ENCODE measurements at regions not wholly inside any gene's neighbourhood (a gene's known extent, or its start where the extent isn't known, plus 50 kb on each side); places are given as distances from the start of the nearest gene placed in this dataset.

- Histone ChIP-seq H4K20me1 (ENCODE audit: insufficient read depth, low read length) (no peaks in the 10 kb centered on the region), H3K9ac (ENCODE audit: low read depth, low read length) (no peak overlapping the region), H2AK9ac (replicated peaks; ENCODE audit: low read depth, low read length, poor library complexity) (no peak overlapping the region), H3K27ac (ENCODE audit: insufficient read depth, low read length) (no peak overlapping the region), H3K9me3 (ENCODE audit: control insufficient read depth, insufficient read depth, low read length) (peaks cover 46% of the 10 kb centered on the region), H4K8ac (ENCODE audit: low read depth in 2 of 2, low read length in 2 of 2) (no peak overlapping the region), H3K4me3 (ENCODE audit: insufficient read depth, low read depth, low read length) (no peak overlapping the region), H3K79me1 (ENCODE audit: low read depth in 1 of 2, low read length in 2 of 2) (no peaks in the 10 kb centered on the region), H4K91ac (ENCODE audit: insufficient read depth, low read depth, low read length) (no peak overlapping the region), H3K4ac (ENCODE audit: low read depth, low read length) (no peak overlapping the region), H2BK5ac (ENCODE audit: low read depth, low read length, poor library complexity, severe bottlenecking) (no peak overlapping the region), H3K27me3 (ENCODE audit: control insufficient read depth, insufficient read depth, low read length) (no peaks in the 10 kb centered on the region), H2AFZ (replicated peaks; ENCODE audit: low read length, poor library complexity) (no peak overlapping the region), H3K4me2 (ENCODE audit: low read depth, low read length) (no peak overlapping the region), H2BK120ac (ENCODE audit: low read depth, low read length) (no peak overlapping the region), H2BK15ac (ENCODE audit: low read depth, low read length) (no peak overlapping the region), H4K5ac (ENCODE audit: low read depth, low read length) (no peak overlapping the region), H3K4me1 (ENCODE audit: control insufficient read depth, insufficient read depth, low read length) (no peaks in the 10 kb centered on the region), H3K56ac (ENCODE audit: extremely low read depth, insufficient read depth, low read length) (no peak overlapping the region), H2BK20ac (ENCODE audit: low read depth, low read length) (no peak overlapping the region), H3K9me1 (ENCODE audit: insufficient read depth, low read length) (no peaks in the 10 kb centered on the region), H3K18ac (ENCODE audit: low read depth, low read length) (no peak overlapping the region), H3K36me3 (ENCODE audit: control insufficient read depth, insufficient read depth, low read length) (no peaks in the 10 kb centered on the region), H2AK5ac (ENCODE audit: low read depth, low read length) (no peak overlapping the region), H3K14ac (replicated peaks; ENCODE audit: low read depth, low read length) (no peak overlapping the region), H3K23ac (ENCODE audit: low read depth, low read length) (no peak overlapping the region)
- 47% methylated on average over 3 of the region's 19 CpGs; no CpG with 5 or more reads in 1 of the 2 experiments for WGBS, 2 experiments (ENCODE audit: extremely low coverage in 2 of 2, insufficient read length in 1 of 2)
- CTCF ChIA-PET: no interaction called here
- BruUV-seq (replicated peaks): no TSS peak
- in situ Hi-C loops (cut with MboI; ENCODE audit: low sequenced_read_pairs): no loop called here
- dilution Hi-C loops (cut with HindIII; ENCODE audit: low sequenced_read_pairs, unreplicated experiment): no loop called here
- no peak for ATAC-seq (ENCODE audit: low read depth)
- intact Hi-C loops (cut with micrococcal nuclease): no loop called here
- TF ChIP-seq POLR2A (IDR thresholded peaks at IDR 0.05; ENCODE audit: low read depth, low read length): no peak
- TF ChIP-seq USF2 (IDR thresholded peaks at IDR 0.05; ENCODE audit: low read depth, low read length): no peak
- TF ChIP-seq BHLHE40 (IDR thresholded peaks at IDR 0.05; ENCODE audit: low read depth, low read length): no peak
- TF ChIP-seq CHD1 (IDR thresholded peaks at IDR 0.05; ENCODE audit: low read depth, low read length): no peak
- no peak for TF ChIP-seq MXI1 (IDR thresholded peaks at IDR 0.05; ENCODE audit: borderline replicate concordance, low read depth, low read length)
- TF ChIP-seq SMC3 (IDR thresholded peaks at IDR 0.05; ENCODE audit: low read depth, low read length): no peak
- TF ChIP-seq MAZ (IDR thresholded peaks at IDR 0.05; ENCODE audit: borderline replicate concordance, low read depth, low read length): no peak
- TF ChIP-seq NFE2L2 (IDR thresholded peaks at IDR 0.05; ENCODE audit: low read depth, low read length): no peak
- TF ChIP-seq, protein P1, sequence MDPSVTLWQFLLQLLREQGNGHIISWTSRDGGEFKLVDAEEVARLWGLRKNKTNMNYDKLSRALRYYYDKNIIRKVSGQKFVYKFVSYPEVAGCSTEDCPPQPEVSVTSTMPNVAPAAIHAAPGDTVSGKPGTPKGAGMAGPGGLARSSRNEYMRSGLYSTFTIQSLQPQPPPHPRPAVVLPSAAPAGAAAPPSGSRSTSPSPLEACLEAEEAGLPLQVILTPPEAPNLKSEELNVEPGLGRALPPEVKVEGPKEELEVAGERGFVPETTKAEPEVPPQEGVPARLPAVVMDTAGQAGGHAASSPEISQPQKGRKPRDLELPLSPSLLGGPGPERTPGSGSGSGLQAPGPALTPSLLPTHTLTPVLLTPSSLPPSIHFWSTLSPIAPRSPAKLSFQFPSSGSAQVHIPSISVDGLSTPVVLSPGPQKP (IDR thresholded peaks at IDR 0.05; ENCODE audit: borderline replicate concordance, low read depth, low read length): no peak
- TF ChIP-seq MAFK (IDR thresholded peaks at IDR 0.05; ENCODE audit: low read depth, low read length): no peak
- no peak for TF ChIP-seq FOS (IDR thresholded peaks at IDR 0.05; ENCODE audit: low read depth, low read length)
- TF ChIP-seq RFX5 (IDR thresholded peaks at IDR 0.05; ENCODE audit: low read depth, low read length): no peak
- TF ChIP-seq RAD21 (IDR thresholded peaks at IDR 0.05; ENCODE audit: low read length): no peak
- TF ChIP-seq CEBPB (IDR thresholded peaks at IDR 0.05; ENCODE audit: low read depth, low read length): no peak
- TF ChIP-seq, protein P2, sequence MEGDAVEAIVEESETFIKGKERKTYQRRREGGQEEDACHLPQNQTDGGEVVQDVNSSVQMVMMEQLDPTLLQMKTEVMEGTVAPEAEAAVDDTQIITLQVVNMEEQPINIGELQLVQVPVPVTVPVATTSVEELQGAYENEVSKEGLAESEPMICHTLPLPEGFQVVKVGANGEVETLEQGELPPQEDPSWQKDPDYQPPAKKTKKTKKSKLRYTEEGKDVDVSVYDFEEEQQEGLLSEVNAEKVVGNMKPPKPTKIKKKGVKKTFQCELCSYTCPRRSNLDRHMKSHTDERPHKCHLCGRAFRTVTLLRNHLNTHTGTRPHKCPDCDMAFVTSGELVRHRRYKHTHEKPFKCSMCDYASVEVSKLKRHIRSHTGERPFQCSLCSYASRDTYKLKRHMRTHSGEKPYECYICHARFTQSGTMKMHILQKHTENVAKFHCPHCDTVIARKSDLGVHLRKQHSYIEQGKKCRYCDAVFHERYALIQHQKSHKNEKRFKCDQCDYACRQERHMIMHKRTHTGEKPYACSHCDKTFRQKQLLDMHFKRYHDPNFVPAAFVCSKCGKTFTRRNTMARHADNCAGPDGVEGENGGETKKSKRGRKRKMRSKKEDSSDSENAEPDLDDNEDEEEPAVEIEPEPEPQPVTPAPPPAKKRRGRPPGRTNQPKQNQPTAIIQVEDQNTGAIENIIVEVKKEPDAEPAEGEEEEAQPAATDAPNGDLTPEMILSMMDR (conservative IDR thresholded peaks at IDR 0.05; ENCODE audit: low read depth, low read length): no peak
- no peak for TF ChIP-seq RCOR1 (IDR thresholded peaks at IDR 0.05; ENCODE audit: insufficient replicate concordance, low read length)
- no peak for DNase-seq
- POLR2A ChIA-PET (ENCODE audit: unreplicated experiment): no interaction called here
Observed at GRCh38 chr14:99042381-99043266, 229.4 kb downstream of the BCL11B start.

Measured in IMR-90 (cell line).